H9 (cell line): ENCODE measurements at regions not wholly inside any gene's neighbourhood (a gene's known extent, or its start where the extent isn't known, plus 50 kb on each side); places are given as distances from the start of the nearest gene placed in this dataset.
"Not testable (repeated sequence)": the region's sequence is repeated elsewhere in the genome, so short reads cannot be mapped to it uniquely, and the experiment has no call there.

ENCODE experiments used
- DNase-seq: peaks from one replicate; pipeline ENCODE4 v3.0.0-alpha.2; 2017
- H2AFZ ChIP-seq: one replicate; pipeline ENCODE4 v1.6.1; 2013; ENCODE audit warnings: mild to moderate bottlenecking, low read length, control low read depth, moderate library complexity
- H2AK5ac ChIP-seq: 2 replicates; pipeline ENCODE4 v1.6.1; 2013; ENCODE audit warnings: low read length, control low read depth, mixed read lengths; ENCODE audit not compliant: insufficient read length
- H2BK120ac ChIP-seq: one replicate; pipeline ENCODE4 v1.6.1; 2013; ENCODE audit warnings: low read depth, mild to moderate bottlenecking, low read length, control low read depth, inconsistent platforms; ENCODE audit not compliant: poor library complexity, severe bottlenecking
- H2BK12ac ChIP-seq: 2 replicates; pipeline ENCODE4 v1.6.1; 2013; ENCODE audit warnings: low read length, control low read depth, mixed read lengths, low read depth; ENCODE audit not compliant: insufficient read length
- H2BK15ac ChIP-seq: 2 replicates; pipeline ENCODE4 v1.6.1; 2013; ENCODE audit warnings: low read depth, low read length, control low read depth
- H2BK20ac ChIP-seq: one replicate; pipeline ENCODE4 v1.6.1; 2013; ENCODE audit warnings: low read depth, mild to moderate bottlenecking, low read length, control low read depth, inconsistent platforms; ENCODE audit not compliant: poor library complexity, severe bottlenecking
- H2BK5ac ChIP-seq: 2 replicates; pipeline ENCODE4 v1.6.1; 2013; ENCODE audit warnings: low read length, control low read depth, mixed read lengths; ENCODE audit not compliant: insufficient read length
- H3K14ac ChIP-seq: 2 replicates; pipeline ENCODE4 v1.6.1; 2013; ENCODE audit warnings: low read length, control low read depth; ENCODE audit not compliant: insufficient read depth
- H3K18ac ChIP-seq: 2 replicates; pipeline ENCODE4 v1.6.1; 2013; ENCODE audit warnings: low read depth, mild to moderate bottlenecking, mixed read lengths, low read length, control low read depth; ENCODE audit not compliant: insufficient read length
- H3K23ac ChIP-seq: 2 replicates; pipeline ENCODE4 v1.6.1; 2013; ENCODE audit warnings: low read length, control low read depth, mixed read lengths, low read depth; ENCODE audit not compliant: insufficient read length
- H3K23me2 ChIP-seq: 2 replicates; pipeline ENCODE4 v1.6.1; 2013; ENCODE audit warnings: low read depth, mild to moderate bottlenecking, mixed read lengths, low read length, control low read depth; ENCODE audit not compliant: insufficient read length, poor library complexity, severe bottlenecking
- H3K27ac ChIP-seq: 2 replicates; pipeline ENCODE4 v1.5.1; 2013; ENCODE audit warnings: low read length, control low read depth, mixed read lengths, low read depth; ENCODE audit not compliant: insufficient read length
- H3K27me3 ChIP-seq: 2 replicates; pipeline ENCODE4 v1.6.1; 2013; ENCODE audit warnings: low read length, control low read depth, inconsistent platforms; ENCODE audit not compliant: insufficient read depth
- H3K4ac ChIP-seq: 2 replicates; pipeline ENCODE4 v1.6.1; 2013; ENCODE audit warnings: low read depth, mild to moderate bottlenecking, control low read depth, inconsistent platforms, low read length, moderate library complexity
- H3K4me1 ChIP-seq: 2 replicates; pipeline ENCODE4 v1.6.1; 2013; ENCODE audit warnings: low read length, control low read depth, inconsistent platforms; ENCODE audit not compliant: insufficient read depth
- H3K4me2 ChIP-seq: 2 replicates; pipeline ENCODE4 v1.6.1; 2013; ENCODE audit warnings: low read length, control low read depth, mixed read lengths; ENCODE audit not compliant: insufficient read length, insufficient read depth
- H3K56ac ChIP-seq: 2 replicates; pipeline ENCODE4 v1.6.1; 2013; ENCODE audit warnings: low read depth, mild to moderate bottlenecking, mixed read lengths, low read length, control low read depth; ENCODE audit not compliant: insufficient read length
- H3K79me1 ChIP-seq: 2 replicates; pipeline ENCODE4 v1.6.1; 2013; ENCODE audit warnings: low read depth, mild to moderate bottlenecking, moderate library complexity, low read length, control low read depth, inconsistent platforms; ENCODE audit not compliant: insufficient read depth, poor library complexity, severe bottlenecking
- H3K79me2 ChIP-seq: 2 replicates; pipeline ENCODE4 v1.6.1; 2013; ENCODE audit warnings: low read length, control low read depth, inconsistent platforms; ENCODE audit not compliant: insufficient read depth
- H3K9ac ChIP-seq: 2 replicates; pipeline ENCODE4 v1.6.1; 2013; ENCODE audit warnings: low read length, control low read depth, mixed read lengths; ENCODE audit not compliant: insufficient read length; ENCODE audit errors: extremely low read depth
- H3K9me3 ChIP-seq: one replicate; pipeline ENCODE4 v1.6.1; 2013; ENCODE audit warnings: low read depth, low read length, inconsistent platforms; ENCODE audit not compliant: control insufficient read depth
- H3T11ph ChIP-seq: one replicate; pipeline ENCODE4 v1.6.1; 2013; ENCODE audit warnings: mild to moderate bottlenecking, low read length, control low read depth, inconsistent platforms
- H4K20me1 ChIP-seq: one replicate; pipeline ENCODE4 v1.6.1; 2013; ENCODE audit not compliant: control insufficient read depth, insufficient read length, insufficient read depth
- H4K5ac ChIP-seq: 2 replicates; pipeline ENCODE4 v1.6.1; 2013; ENCODE audit warnings: low read depth, mild to moderate bottlenecking, mixed read lengths, low read length, control low read depth; ENCODE audit not compliant: insufficient read length
- H4K8ac ChIP-seq: replicated peaks from 2 replicates; pipeline ENCODE4 v1.6.1; 2013; ENCODE audit warnings: low read length, control low read depth, mixed read lengths, low read depth; ENCODE audit not compliant: insufficient read length
- H4K91ac ChIP-seq: 2 replicates; pipeline ENCODE4 v1.6.1; 2013; ENCODE audit warnings: low read depth, mild to moderate bottlenecking, moderate library complexity, mixed read lengths, low read length, control low read depth; ENCODE audit not compliant: insufficient read length
- H3K27ac Mint-ChIP-seq, 3 experiments: 2 replicates in 2 of 3; 3 replicates in 1 of 3; pipeline ENCODE4 v1.8.0; 2020 to 2021; ENCODE audit warnings: mixed read lengths in 3 of 3, mild to moderate bottlenecking in 1 of 3, moderate library complexity in 1 of 3
- H3K27me3 Mint-ChIP-seq: 2 replicates; pipeline ENCODE4 v1.8.0; 2021; ENCODE audit warnings: low read depth, mild to moderate bottlenecking, moderate library complexity, mixed read lengths
- H3K36me3 Mint-ChIP-seq, 3 experiments: 2 replicates in 2 of 3; 3 replicates in 1 of 3; pipeline ENCODE4 v1.8.0; 2020 to 2021; ENCODE audit warnings: low read depth in 3 of 3, mixed read lengths in 3 of 3; ENCODE audit not compliant: insufficient read depth in 1 of 3
- H3K4me1 Mint-ChIP-seq, 2 experiments: 2 replicates each; pipeline ENCODE4 v1.8.0; 2020; ENCODE audit warnings: mixed read lengths in 2 of 2
- H3K4me3 Mint-ChIP-seq, 2 experiments: 2 replicates in 1 of 2; 3 replicates in 1 of 2; pipeline ENCODE4 v1.8.0; 2020 to 2021; ENCODE audit warnings: mild to moderate bottlenecking in 2 of 2, mixed read lengths in 2 of 2, moderate library complexity in 1 of 2
- H3K9me3 Mint-ChIP-seq, 2 experiments: 2 replicates in 1 of 2; 3 replicates in 1 of 2; pipeline ENCODE4 v1.8.0; 2020; ENCODE audit warnings: mild to moderate bottlenecking in 2 of 2, mixed read lengths in 2 of 2, moderate library complexity in 1 of 2
- WGBS: extraction: QIAGEN DNeasy Blood & Tissue Kit; methylation state at CpG from one replicate; pipeline ENCODE4 v1.1.7; 2013; ENCODE audit warnings: missing lambda C conversion rate, low lambda C conversion rate, mixed read lengths; ENCODE audit not compliant: insufficient read length; ENCODE audit errors: extremely low coverage; 5-methylcytosine and 5-hydroxymethylcytosine counted together
- TF ChIP-seq, protein P1 (sequence below): fragments of 200-600 bp; sonication (generic); conservative IDR thresholded peaks from 3 replicates; pipeline ENCODE4 v1.8.0; 2021; ENCODE audit warnings: antibody characterized with exemption, mild to moderate bottlenecking

DNA sequence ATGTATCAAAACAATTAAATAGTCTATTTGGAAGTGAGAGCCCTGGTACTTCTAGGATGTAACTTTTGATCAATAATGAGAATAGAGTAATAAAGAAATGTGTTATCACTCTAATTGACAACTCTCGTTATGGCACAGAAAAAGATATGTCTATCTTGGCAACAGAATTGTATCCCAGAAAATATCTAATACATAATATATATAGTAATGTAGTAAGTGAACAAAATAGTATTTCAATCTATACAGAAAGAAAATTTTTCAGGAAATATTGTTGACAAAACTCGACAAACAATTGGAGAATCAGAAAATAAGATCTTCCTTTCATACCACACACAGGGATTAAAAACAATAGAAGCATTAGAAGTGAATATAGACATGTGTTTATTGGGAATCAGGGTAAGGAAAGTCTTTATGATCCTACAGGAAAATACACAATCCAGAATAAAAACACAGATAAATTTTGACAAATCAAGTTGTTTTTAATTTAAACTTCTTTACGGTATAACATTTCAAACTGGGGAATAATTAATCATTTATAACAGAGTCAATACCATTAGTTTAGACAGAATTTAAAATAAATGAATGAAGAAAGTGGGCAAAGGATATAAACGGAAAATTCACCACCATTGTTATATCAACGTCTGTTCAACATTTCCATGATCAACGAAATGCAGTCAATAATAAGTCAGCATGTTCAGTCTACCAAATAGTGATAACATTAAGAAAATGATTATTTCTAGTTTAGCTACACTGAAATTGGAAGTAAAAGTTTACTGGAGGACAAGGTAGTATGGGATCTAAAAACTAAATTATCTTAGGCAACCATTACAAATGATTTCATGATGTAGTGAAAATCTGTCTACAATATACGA is 1526.5 kb upstream of the TPTE start:
- no peak overlapping the region for H3K4ac ChIP-seq
- H2BK120ac ChIP-seq: no peak overlapping the region
- no peaks in the 10 kb centered on the region for H3K79me2 ChIP-seq
- H3K27ac ChIP-seq: no peak overlapping the region
- no peaks in the 10 kb centered on the region for H3K4me1 ChIP-seq
- TF ChIP-seq, protein P1, sequence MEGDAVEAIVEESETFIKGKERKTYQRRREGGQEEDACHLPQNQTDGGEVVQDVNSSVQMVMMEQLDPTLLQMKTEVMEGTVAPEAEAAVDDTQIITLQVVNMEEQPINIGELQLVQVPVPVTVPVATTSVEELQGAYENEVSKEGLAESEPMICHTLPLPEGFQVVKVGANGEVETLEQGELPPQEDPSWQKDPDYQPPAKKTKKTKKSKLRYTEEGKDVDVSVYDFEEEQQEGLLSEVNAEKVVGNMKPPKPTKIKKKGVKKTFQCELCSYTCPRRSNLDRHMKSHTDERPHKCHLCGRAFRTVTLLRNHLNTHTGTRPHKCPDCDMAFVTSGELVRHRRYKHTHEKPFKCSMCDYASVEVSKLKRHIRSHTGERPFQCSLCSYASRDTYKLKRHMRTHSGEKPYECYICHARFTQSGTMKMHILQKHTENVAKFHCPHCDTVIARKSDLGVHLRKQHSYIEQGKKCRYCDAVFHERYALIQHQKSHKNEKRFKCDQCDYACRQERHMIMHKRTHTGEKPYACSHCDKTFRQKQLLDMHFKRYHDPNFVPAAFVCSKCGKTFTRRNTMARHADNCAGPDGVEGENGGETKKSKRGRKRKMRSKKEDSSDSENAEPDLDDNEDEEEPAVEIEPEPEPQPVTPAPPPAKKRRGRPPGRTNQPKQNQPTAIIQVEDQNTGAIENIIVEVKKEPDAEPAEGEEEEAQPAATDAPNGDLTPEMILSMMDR: no peak
- peaks cover 41 to 70% (median 44%) of the 10 kb centered on the region in 3 experiments for H3K36me3 Mint-ChIP-seq
- H3K9me3 Mint-ChIP-seq: peaks cover 94 to 97% of the 10 kb centered on the region in 2 experiments
- peaks cover 97% of the 10 kb centered on the region for H3K9me3 ChIP-seq
- no peak overlapping the region for H2BK20ac ChIP-seq
- no peak overlapping the region for H3T11ph ChIP-seq
- no peak for DNase-seq
- H3K23ac ChIP-seq: no peak overlapping the region
- H2BK15ac ChIP-seq: no peak overlapping the region
- no peak overlapping the region for H2BK12ac ChIP-seq
- no peaks in the 10 kb centered on the region for H3K4me1 Mint-ChIP-seq
- no peak overlapping the region for H3K4me2 ChIP-seq
- peaks cover 4% of the 10 kb centered on the region for H3K23me2 ChIP-seq
- H3K27me3 ChIP-seq: no peaks in the 10 kb centered on the region
- WGBS: no CpG with 5 or more reads among the region's 7 CpGs
- no peak overlapping the region for H3K4me3 Mint-ChIP-seq
- H2BK5ac ChIP-seq: no peak overlapping the region
- H2AFZ ChIP-seq: no peak overlapping the region
- H3K79me1 ChIP-seq: no peaks in the 10 kb centered on the region
- H2AK5ac ChIP-seq: no peak overlapping the region
- H3K9ac ChIP-seq: no peak overlapping the region
- H4K5ac ChIP-seq: no peak overlapping the region
- no peak overlapping the region for H3K14ac ChIP-seq
- no peak overlapping the region for H3K27ac Mint-ChIP-seq
- H3K18ac ChIP-seq: no peak overlapping the region
- no peak overlapping the region for H4K8ac ChIP-seq
- H3K56ac ChIP-seq: no peak overlapping the region
- no peak overlapping the region for H4K91ac ChIP-seq
- H3K27me3 Mint-ChIP-seq: peaks cover 11% of the 10 kb centered on the region
- no peaks in the 10 kb centered on the region for H4K20me1 ChIP-seq

DNA sequence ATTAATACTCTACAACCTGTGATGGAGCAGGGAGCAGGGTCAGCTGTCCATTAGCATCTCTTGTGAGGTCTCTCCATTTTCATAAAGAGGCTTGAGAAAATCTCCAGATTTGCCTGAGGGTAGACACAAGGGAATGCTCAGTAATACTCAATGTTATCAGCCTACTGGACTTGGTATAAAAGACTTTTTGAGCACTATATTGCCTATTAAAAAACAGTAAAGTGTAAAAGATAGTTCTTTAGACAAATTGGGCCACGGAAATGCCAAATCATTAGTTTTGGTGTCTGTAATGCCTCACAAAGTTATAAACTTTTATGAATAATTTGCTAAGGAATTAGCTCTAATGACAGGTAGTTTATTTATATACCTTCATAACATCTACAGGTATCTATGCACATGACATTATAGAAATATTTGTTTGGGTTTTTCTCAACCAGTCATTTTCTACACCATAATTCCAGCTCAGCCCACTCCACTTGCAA is 1524.9 kb upstream of the TPTE start:
- H3K18ac ChIP-seq, H2BK15ac ChIP-seq, H2AFZ ChIP-seq, H4K91ac ChIP-seq, H4K20me1 ChIP-seq, H3K27ac ChIP-seq, H3K27me3 ChIP-seq, DNase-seq, H3K23me2 ChIP-seq, H3K9ac ChIP-seq, H3K14ac ChIP-seq, H3K4me3 Mint-ChIP-seq, H3K79me2 ChIP-seq, H3K4me2 ChIP-seq, H3K56ac ChIP-seq, H4K5ac ChIP-seq, H3K4me1 ChIP-seq, H2BK5ac ChIP-seq, H2BK12ac ChIP-seq, H3K27me3 Mint-ChIP-seq, H3K79me1 ChIP-seq, H2AK5ac ChIP-seq, H3K23ac ChIP-seq, H3K4ac ChIP-seq, H2BK120ac ChIP-seq, H3T11ph ChIP-seq, H3K27ac Mint-ChIP-seq, H4K8ac ChIP-seq, H2BK20ac ChIP-seq, H3K4me1 Mint-ChIP-seq: not testable (repeated sequence)
- H3K9me3 ChIP-seq: peaks cover 80% of the 10 kb centered on the region
- H3K36me3 Mint-ChIP-seq: peaks cover 27 to 66% (median 37%) of the 10 kb centered on the region in 3 experiments
- no CpG with 5 or more reads among the region's 1 CpG for WGBS
- H3K9me3 Mint-ChIP-seq: peaks cover 91 to 95% of the 10 kb centered on the region in 2 experiments
